ENCODE measurements at regions not wholly inside any gene's neighbourhood (a gene's known extent, or its start where the extent isn't known, plus 50 kb on each side); places are given as distances from the start of the nearest gene placed in this dataset.

- TF ChIP-seq CTCF (tag by site-specific recombination; IDR thresholded peaks at IDR 0.05) (no peak), ZBTB21 (tag by site-specific recombination; IDR thresholded peaks at IDR 0.05) (no peak), SALL2 (tag by site-specific recombination; IDR thresholded peaks at IDR 0.05; ENCODE audit: borderline replicate concordance) (no peak), ZNF138 (tag by site-specific recombination; IDR thresholded peaks at IDR 0.05; ENCODE audit: borderline replicate concordance) (no peak), ZSCAN16 (tag by site-specific recombination; IDR thresholded peaks at IDR 0.05) (no peak)
These were observed 1020.4 kb downstream of the CDH18 start for GRCh38 chr5:18967637-18968036.

Measured in HEK293 (cell line).